GM12878 (cell line): ENCODE measurements at regions not wholly inside any gene's neighbourhood (a gene's known extent, or its start where the extent isn't known, plus 50 kb on each side); places are given as distances from the start of the nearest gene placed in this dataset.

Experiments
- ATAC-seq: fragments of 200-7000 bp; cut with Tn5 transposase; 3 replicates; pipeline ENCODE4 v1.9.1; 2020; ENCODE audit warnings: mild to moderate bottlenecking, moderate library complexity
- BruUV-seq: library from RNA; stranded (reverse); fragments of 400-500 nt; replicated peaks from 2 replicates; lab custom pipeline; 2021; lab: Mats Ljungman, UMichigan
- CTCF ChIA-PET: fragments of 300-600 bp; sonication (Branson Sonifier 250); formaldehyde crosslinking; extraction: SDS; loops from one replicate; lab custom pipeline; 2021; ENCODE audit warnings: inconsistent platforms; lab: Yijun Ruan, JAX
- POLR2A ChIA-PET: fragments of 350-600 bp; formaldehyde crosslinking; extraction: SDS; loops from one replicate; lab custom pipeline; 2021; ENCODE audit warnings: inconsistent platforms; lab: Charles Lee
- RAD21 ChIA-PET: fragments of 300-600 bp; sonication (Branson Sonifier 250); formaldehyde crosslinking; loops from one replicate; lab custom pipeline; 2023; ENCODE audit warnings: antibody characterized with exemption; ENCODE audit not compliant: unreplicated experiment; lab: Charles Lee
- SMC1A ChIA-PET: fragments of 300-600 bp; sonication (Branson Sonifier 250); formaldehyde crosslinking; loops from one replicate; lab custom pipeline; 2023; ENCODE audit not compliant: unreplicated experiment, uncharacterized antibody; lab: Charles Lee
- DNase-seq: peaks from one replicate; pipeline ENCODE4 v3.0.0-alpha.2; 2011; ENCODE audit warnings: low read depth, low spot score
- FAIRE-seq: peaks from 3 replicates; lab custom pipeline; 2011; peaks lifted over from hg19 to GRCh38; lab: Jason Lieb, UNC
- H2AFZ ChIP-seq: 2 replicates; pipeline ENCODE4 v1.6.0; 2011; ENCODE audit warnings: low read depth, low read length, control low read depth; ENCODE audit not compliant: control insufficient read depth
- H3K27ac ChIP-seq: 2 replicates; pipeline ENCODE4 v1.5.1; 2011; ENCODE audit warnings: control low read depth; ENCODE audit not compliant: control insufficient read depth, insufficient read depth
- H3K27me3 ChIP-seq, 2 experiments: replicated peaks in 1 of 2; 2 replicates each; pipeline versions ENCODE4 v1.6.0 to v1.6.1; 2011; ENCODE audit warnings: low read length in 1 of 2; ENCODE audit not compliant: control insufficient read depth in 2 of 2, insufficient read depth in 2 of 2
- H3K36me3 ChIP-seq, 2 experiments: 2 replicates each; pipeline ENCODE4 v1.5.1; 2011; ENCODE audit warnings: low read length in 1 of 2; ENCODE audit not compliant: control insufficient read depth in 2 of 2, insufficient read depth in 2 of 2
- H3K4me1 ChIP-seq: 2 replicates; pipeline ENCODE4 v1.6.1; 2011; ENCODE audit warnings: mild to moderate bottlenecking, low read length, moderate library complexity, mixed read lengths; ENCODE audit not compliant: control insufficient read depth, insufficient read depth
- H3K4me2 ChIP-seq: 2 replicates; pipeline ENCODE4 v1.6.0; 2011; ENCODE audit warnings: control low read depth; ENCODE audit not compliant: control insufficient read depth, insufficient read depth
- H3K4me3 ChIP-seq: fragments of 200-600 bp; sonication (generic); 2 replicates; pipeline ENCODE4 v1.5.1; 2016
- H3K79me2 ChIP-seq: 2 replicates; pipeline ENCODE4 v1.6.0; 2011; ENCODE audit warnings: low read length; ENCODE audit not compliant: control insufficient read depth, insufficient read depth
- H3K9ac ChIP-seq: 2 replicates; pipeline ENCODE4 v1.8.0; 2011; ENCODE audit warnings: low read length, control low read depth, mixed read lengths; ENCODE audit not compliant: control insufficient read depth, insufficient read depth
- H3K9me3 ChIP-seq: replicated peaks from 3 replicates; pipeline ENCODE4 v1.5.1; 2011; ENCODE audit warnings: mild to moderate bottlenecking, low read length; ENCODE audit not compliant: control insufficient read depth, insufficient read depth
- H4K20me1 ChIP-seq: 2 replicates; pipeline ENCODE4 v1.6.0; 2011; ENCODE audit not compliant: control insufficient read depth, insufficient read depth
- BMI1 ChIP-seq: fragments of 450-650 bp; IDR thresholded peaks from 2 replicates; pipeline ENCODE4 v1.6.1; 2016; ENCODE audit warnings: mild to moderate bottlenecking, moderate library complexity, borderline replicate concordance
- CHD2 ChIP-seq: IDR thresholded peaks from 2 replicates; pipeline ENCODE4 v1.6.1; 2011; ENCODE audit warnings: low read depth, low read length, improper control_type of control experiment, borderline replicate concordance
- FOXM1 ChIP-seq: IDR thresholded peaks from 2 replicates; pipeline ENCODE4 v1.6.1; 2012; ENCODE audit warnings: low read depth, mild to moderate bottlenecking, inconsistent platforms, low read length, moderate library complexity
- KDM1A ChIP-seq: fragments of 200-600 bp; sonication (generic); IDR thresholded peaks from 2 replicates; pipeline ENCODE4 v1.6.1; 2016; ENCODE audit warnings: borderline replicate concordance
- MEF2B ChIP-seq: fragments of 450-650 bp; IDR thresholded peaks from 2 replicates; pipeline ENCODE4 v1.6.1; 2018; ENCODE audit warnings: mild to moderate bottlenecking, moderate library complexity; ENCODE audit not compliant: partially characterized antibody, poor library complexity, severe bottlenecking
- NFYB ChIP-seq: IDR thresholded peaks from 2 replicates; pipeline ENCODE4 v1.6.1; 2011; ENCODE audit warnings: low read depth, mild to moderate bottlenecking, low read length, improper control_type of control experiment, moderate library complexity; ENCODE audit not compliant: insufficient read depth
- NKRF ChIP-seq: fragments of 450-650 bp; conservative IDR thresholded peaks from 2 replicates; pipeline ENCODE4 v1.6.1; 2017; ENCODE audit warnings: mild to moderate bottlenecking, moderate library complexity
- SMAD1 ChIP-seq: fragments of 450-650 bp; IDR thresholded peaks from 2 replicates; pipeline ENCODE4 v1.6.1; 2018; ENCODE audit warnings: mild to moderate bottlenecking, low read depth; ENCODE audit not compliant: partially characterized antibody
- SP1 ChIP-seq: IDR thresholded peaks from one replicate; pipeline ENCODE4 v1.6.1; 2011; ENCODE audit warnings: low read depth, low read length
- ZNF384 ChIP-seq: IDR thresholded peaks from 2 replicates; pipeline ENCODE4 v1.6.1; 2012; ENCODE audit warnings: low read depth, mild to moderate bottlenecking, low read length, improper control_type of control experiment, borderline replicate concordance
- ZSCAN29 ChIP-seq: fragments of 450-650 bp; IDR thresholded peaks from 2 replicates; pipeline ENCODE4 v1.6.1; 2017; ENCODE audit warnings: mild to moderate bottlenecking, moderate library complexity
- WGBS: methylation state at CpG from one replicate; pipeline ENCODE4 v1.1.6; 2016; ENCODE audit warnings: low lambda C conversion rate; ENCODE audit not compliant: insufficient replicate concordance, insufficient coverage; ENCODE audit errors: missing lambda C conversion rate; 5-methylcytosine and 5-hydroxymethylcytosine counted together
- in situ Hi-C: fragments of 300-500 bp; cut with MboI; formaldehyde crosslinking; loops from 9 replicates; pipeline ENCODE4 v1.14.3; 2018; ENCODE audit warnings: mixed read lengths
- intact Hi-C: fragments of 100-400 bp; cut with micrococcal nuclease; formaldehyde crosslinking; loops from one replicate; pipeline ENCODE4 v1.14.2; 2022; ENCODE audit not compliant: unreplicated experiment

- H4K20me1 ChIP-seq = no peaks in the 10 kb centered on the region
- no peak overlapping the region for H3K4me2 ChIP-seq
- POLR2A ChIA-PET = interaction anchor here (1.1 kb wide), 1 partner anchor 14 kb away, joined by 3 read pairs; no protein-coding TSS in a partner anchor
- 73% methylated on average over 6 of the region's 6 CpGs for WGBS
- intact Hi-C loops = no loop called here
- H3K9ac ChIP-seq = no peak overlapping the region
- H3K9me3 ChIP-seq = no peaks in the 10 kb centered on the region
- no TSS peak for BruUV-seq
- no peaks in the 10 kb centered on the region for H3K4me1 ChIP-seq
- H3K27me3 ChIP-seq = no peaks in the 10 kb centered on the region
- no peak for ATAC-seq
- SMC1A ChIA-PET = interaction anchor here (0.9 to 2.0 kb wide), 3 partner anchors 17 to 22 kb away, joined by 3 to 5 read pairs (median 3); no protein-coding TSS in a partner anchor
- CTCF ChIA-PET = no interaction called here
- no peak overlapping the region for H2AFZ ChIP-seq
- RAD21 ChIA-PET = no interaction called here
- TF ChIP-seq BMI1 (no peak), KDM1A (no peak), SP1 (no peak), ZNF384 (no peak), SMAD1 (no peak), CHD2 (no peak), ZSCAN29 (no peak), MEF2B (no peak), NFYB (no peak), FOXM1 (no peak), NKRF (no peak)
- no peak overlapping the region for H3K4me3 ChIP-seq
- no peak for FAIRE-seq
- no peaks in the 10 kb centered on the region for H3K79me2 ChIP-seq
- in situ Hi-C loops = no loop called here
- no peak for DNase-seq
- H3K36me3 ChIP-seq = no peaks in the 10 kb centered on the region
- H3K27ac ChIP-seq = no peak overlapping the region
Measured at GRCh38 chr2:30358842-30359241, 88.2 kb upstream of the LCLAT1 start.
